HG02623 (cell line): ENCODE measurements at regions not wholly inside any gene's neighbourhood (a gene's known extent, or its start where the extent isn't known, plus 50 kb on each side); places are given as distances from the start of the nearest gene placed in this dataset.

ENCODE experiments used
- ATAC-seq: cut with Tn5 transposase; IDR thresholded peaks from one replicate; pipeline ENCODE4 v1.9.1; 2021; ENCODE audit warnings: moderate library complexity; ENCODE audit not compliant: unreplicated experiment

DNA sequence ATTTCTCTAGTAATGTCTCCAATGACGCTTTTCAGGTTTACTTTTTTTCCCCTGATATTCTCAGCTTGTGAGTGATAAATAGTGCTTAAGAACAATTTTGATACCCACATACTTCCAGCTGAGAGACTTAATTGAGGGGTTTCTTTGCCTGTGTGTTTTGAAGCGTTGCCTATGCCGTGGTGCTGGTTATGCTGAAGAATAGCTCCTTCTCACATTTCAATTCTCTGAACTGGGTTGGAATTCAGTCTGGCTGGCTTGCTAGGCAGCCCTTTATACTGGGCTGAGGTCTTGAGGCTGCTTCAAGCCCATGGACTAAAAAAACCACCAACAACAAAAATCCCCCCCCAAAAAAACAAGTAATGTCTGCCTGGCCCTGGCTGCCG, 87.4 kb downstream of the CHST2 start:
- no peak for ATAC-seq

DNA sequence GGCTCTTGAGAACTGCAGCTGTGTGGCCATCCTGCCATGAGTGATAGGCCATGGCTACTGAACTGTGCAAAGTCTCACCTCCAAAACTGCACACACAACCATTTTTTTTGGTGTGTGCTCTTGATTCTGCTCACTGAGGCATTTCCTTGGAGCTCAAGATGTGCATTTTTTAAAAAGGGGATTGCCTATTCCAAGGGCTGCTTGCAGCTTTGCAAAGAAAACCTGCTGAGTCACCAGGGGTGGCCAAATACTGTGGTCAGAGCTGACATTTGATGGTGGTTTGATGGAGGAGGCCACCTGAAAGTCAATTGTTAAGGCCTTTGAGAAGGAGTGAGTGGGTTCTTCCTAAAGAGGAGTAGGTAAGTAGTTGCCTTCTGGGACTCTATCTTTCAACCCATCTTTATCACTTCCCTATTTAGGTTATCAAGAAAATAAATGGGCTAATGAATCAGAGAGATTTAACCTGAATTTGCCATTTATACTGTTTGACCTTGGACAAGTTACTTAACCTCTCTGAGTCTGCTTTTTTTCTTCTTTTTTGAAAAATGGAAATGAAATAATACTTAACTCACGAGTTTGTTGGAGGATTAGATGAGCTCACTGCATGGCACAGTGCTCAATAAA, 87.9 kb downstream of the CHST2 start:
- peak; percentile 76 for ATAC-seq

DNA sequence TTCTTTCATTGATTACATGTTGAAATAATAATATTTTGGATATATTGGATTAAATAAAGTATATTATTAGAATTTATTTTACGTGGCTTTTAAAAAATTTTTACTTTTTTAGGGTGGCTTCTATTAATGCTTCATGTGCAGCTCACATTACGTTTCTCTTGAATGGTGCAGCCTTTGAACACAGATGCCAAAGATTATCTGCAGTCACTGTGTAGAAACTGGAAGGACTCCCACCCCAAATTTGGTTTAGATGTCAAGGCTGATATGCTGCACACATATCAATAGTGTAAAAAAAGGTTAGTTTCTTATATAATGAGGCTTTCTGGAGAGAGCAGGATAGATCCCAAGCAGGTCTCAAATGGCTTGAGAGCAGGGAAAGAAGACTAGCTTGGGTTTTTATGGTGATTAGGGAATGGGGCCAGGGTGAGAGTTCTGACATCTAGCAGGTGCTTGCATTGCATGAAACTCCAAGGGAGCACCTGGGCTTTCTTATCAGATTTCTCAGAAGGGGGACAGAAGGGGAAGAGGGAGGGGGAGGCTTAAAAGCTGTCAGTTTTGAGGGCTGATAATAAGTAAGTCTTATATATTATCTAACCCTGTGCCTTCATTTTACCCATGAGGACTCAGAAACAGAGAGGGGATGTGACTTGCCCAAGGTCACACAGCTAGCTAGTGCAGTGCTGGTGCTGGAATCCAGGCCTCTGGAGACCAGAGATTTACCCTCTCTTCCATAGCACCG, 89.6 kb downstream of the CHST2 start:
- ATAC-seq: no peak

DNA sequence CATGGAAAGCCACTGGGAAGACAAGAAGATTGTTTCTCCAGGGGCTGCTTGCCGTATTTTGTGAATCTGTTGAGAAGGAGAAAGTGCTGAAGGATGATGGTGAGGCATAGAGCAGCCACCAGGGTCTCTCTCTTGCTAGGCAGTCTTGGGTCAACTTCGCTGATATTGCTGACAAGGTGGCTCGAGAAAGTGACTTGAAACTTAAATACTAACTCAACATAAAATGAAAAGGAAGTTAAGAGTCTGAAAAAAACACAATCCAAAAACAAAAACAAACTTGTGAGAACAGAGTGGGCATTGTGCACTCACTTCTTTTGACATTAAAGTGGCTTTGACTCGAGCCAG, 90.1 kb downstream of the CHST2 start:
- no peak for ATAC-seq

DNA sequence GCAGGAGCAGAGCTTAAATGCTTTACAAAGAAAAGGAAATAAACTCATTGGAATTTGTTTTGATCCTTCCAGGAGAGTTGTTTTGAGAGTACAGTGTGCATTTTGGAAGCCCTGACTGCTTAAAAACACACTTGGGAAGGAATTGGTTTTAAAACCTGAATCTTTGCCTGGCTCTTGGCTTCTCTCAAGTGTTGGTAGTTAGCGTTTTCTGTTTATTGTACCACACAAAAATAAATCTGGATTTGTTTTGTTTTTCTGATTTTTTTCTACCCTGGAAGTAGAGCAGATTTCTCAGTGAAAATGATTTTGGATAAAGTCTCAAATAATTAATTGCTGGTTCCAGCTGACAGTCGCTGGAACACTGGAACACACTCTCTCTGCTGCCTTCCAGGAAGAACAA, 90.6 kb downstream of the CHST2 start:
- no peak for ATAC-seq

DNA sequence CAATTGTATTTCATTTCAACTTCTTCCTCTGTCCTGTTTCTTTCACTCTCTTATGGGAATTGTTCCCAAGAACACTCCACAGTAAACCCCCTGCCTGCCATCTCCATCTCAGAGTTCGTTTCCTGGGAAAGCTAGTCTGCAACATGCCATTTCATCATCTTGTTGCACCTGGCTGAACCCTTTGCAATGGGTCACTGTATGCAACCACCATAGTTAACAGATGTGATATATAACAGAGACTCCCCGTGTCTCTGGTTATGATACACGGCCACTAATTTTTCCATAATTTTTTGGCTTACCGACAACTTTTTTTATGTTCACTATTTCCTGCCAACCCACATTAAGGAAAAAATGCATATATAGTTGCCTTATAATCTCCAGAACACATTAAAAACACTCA, 95.5 kb downstream of the CHST2 start:
- no peak for ATAC-seq
